ENCODE measurements at regions not wholly inside any gene's neighbourhood (a gene's known extent, or its start where the extent isn't known, plus 50 kb on each side); places are given as distances from the start of the nearest gene placed in this dataset.

DNA sequence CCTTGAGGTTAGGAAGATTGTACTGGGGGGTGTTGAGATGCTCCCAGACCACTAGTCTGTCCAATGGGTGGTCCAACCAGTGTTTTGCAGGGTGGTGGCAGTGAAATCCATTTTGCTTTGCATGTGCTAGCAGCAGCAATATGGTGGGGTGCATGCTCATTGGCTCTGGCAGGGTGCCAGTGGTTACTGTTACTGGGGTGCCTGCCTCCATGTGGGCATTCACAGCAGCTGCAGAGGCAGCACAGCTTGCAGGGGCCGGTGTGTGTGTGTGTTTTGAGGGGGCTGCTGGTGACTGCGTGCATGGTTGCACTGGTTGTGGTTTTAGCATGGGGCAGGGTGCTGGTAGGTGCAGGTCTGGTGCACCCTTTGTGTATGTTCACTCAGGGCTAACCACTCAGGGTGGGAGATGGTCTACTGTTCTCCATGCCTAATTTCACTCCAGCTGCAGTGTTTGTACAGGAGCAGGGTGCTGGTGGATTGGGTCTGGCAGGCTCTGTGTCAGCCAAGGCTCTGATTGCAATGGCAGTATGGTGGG lies 265.4 kb downstream of the NUP35 start:
- no peaks in the 10 kb centered on the region for H3K4me1 ChIP-seq (ENCODE audit: control insufficient read depth, low read depth, low read length)
- no peak overlapping the region for H3K27ac ChIP-seq (ENCODE audit: low read length)
- no peaks in the 10 kb centered on the region for H3K36me3 ChIP-seq (ENCODE audit: control insufficient read depth, low read depth, low read length)
- H3K4me3 ChIP-seq (ENCODE audit: low read length), result no peak overlapping the region
- H3K27me3 ChIP-seq (ENCODE audit: control insufficient read depth, insufficient read depth, low read length), result no peaks in the 10 kb centered on the region
- H3K9ac ChIP-seq (ENCODE audit: low read length), result no peak overlapping the region
- no peaks in the 10 kb centered on the region for H3K9me3 ChIP-seq (ENCODE audit: control insufficient read depth, low read depth, low read length)

DNA sequence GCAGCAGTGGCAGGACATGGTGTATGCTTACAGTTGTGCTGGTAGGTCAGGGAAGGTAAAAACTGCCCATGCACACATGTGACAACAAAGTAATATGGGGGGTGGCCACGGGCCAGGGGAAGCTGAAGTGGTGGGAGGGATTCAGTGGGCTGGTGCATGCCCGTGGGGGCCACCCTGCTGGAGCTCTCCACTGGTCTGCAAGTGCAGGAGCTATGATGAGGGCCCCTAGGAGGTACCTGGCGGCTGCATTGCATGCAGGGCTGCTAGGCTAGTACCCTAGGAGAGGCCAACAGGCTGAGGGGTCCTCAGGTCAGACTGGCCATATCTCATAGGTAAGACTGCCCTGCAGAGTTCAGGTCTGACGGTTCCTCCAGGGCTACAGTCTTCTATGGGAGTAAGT lies 265.9 kb downstream of the NUP35 start:
- Histone ChIP-seq H3K27me3 (ENCODE audit: control insufficient read depth, insufficient read depth, low read length) (no peaks in the 10 kb centered on the region), H3K4me3 (ENCODE audit: low read length) (no peak overlapping the region), H3K9me3 (ENCODE audit: control insufficient read depth, low read depth, low read length) (no peaks in the 10 kb centered on the region), H3K9ac (ENCODE audit: low read length) (no peak overlapping the region), H3K36me3 (ENCODE audit: control insufficient read depth, low read depth, low read length) (no peaks in the 10 kb centered on the region), H3K27ac (ENCODE audit: low read length) (no peak overlapping the region), H3K4me1 (ENCODE audit: control insufficient read depth, low read depth, low read length) (no peaks in the 10 kb centered on the region)

- no peak overlapping the region for H3K27ac ChIP-seq (ENCODE audit: low read length)
- H3K27me3 ChIP-seq (ENCODE audit: control insufficient read depth, insufficient read depth, low read length), result peaks cover 11% of the 10 kb centered on the region
- no peaks in the 10 kb centered on the region for H3K36me3 ChIP-seq (ENCODE audit: control insufficient read depth, low read depth, low read length)
- H3K9me3 ChIP-seq (ENCODE audit: control insufficient read depth, low read depth, low read length), result no peaks in the 10 kb centered on the region
- H3K4me3 ChIP-seq (ENCODE audit: low read length), result no peak overlapping the region
- H3K4me1 ChIP-seq (ENCODE audit: control insufficient read depth, low read depth, low read length), result peaks cover 24% of the 10 kb centered on the region
- H3K9ac ChIP-seq (ENCODE audit: low read length), result no peak overlapping the region
Observed at GRCh38 chr2:183404392-183404791, 280.1 kb downstream of the NUP35 start.

GRCh38 chr2:183408562-183408961 lies 284.3 kb downstream of the NUP35 start:
- Histone ChIP-seq H3K4me1 (ENCODE audit: control insufficient read depth, low read depth, low read length) (peaks cover 26% of the 10 kb centered on the region), H3K27me3 (ENCODE audit: control insufficient read depth, insufficient read depth, low read length) (peaks cover 11% of the 10 kb centered on the region), H3K4me3 (ENCODE audit: low read length) (peak overlapping the region; percentile 36), H3K27ac (ENCODE audit: low read length) (no peak overlapping the region), H3K9me3 (ENCODE audit: control insufficient read depth, low read depth, low read length) (peaks cover 5% of the 10 kb centered on the region), H3K36me3 (ENCODE audit: control insufficient read depth, low read depth, low read length) (no peaks in the 10 kb centered on the region), H3K9ac (ENCODE audit: low read length) (no peak overlapping the region)

GRCh38 chr2:183409662-183410061 lies 285.4 kb downstream of the NUP35 start:
- Histone ChIP-seq H3K4me1 (ENCODE audit: control insufficient read depth, low read depth, low read length) (peaks cover 26% of the 10 kb centered on the region), H3K36me3 (ENCODE audit: control insufficient read depth, low read depth, low read length) (no peaks in the 10 kb centered on the region), H3K9ac (ENCODE audit: low read length) (no peak overlapping the region), H3K27me3 (ENCODE audit: control insufficient read depth, insufficient read depth, low read length) (peaks cover 11% of the 10 kb centered on the region), H3K9me3 (ENCODE audit: control insufficient read depth, low read depth, low read length) (peaks cover 5% of the 10 kb centered on the region), H3K27ac (ENCODE audit: low read length) (no peak overlapping the region), H3K4me3 (ENCODE audit: low read length) (peak overlapping the region; percentile 5)

- Histone ChIP-seq H3K9ac (ENCODE audit: low read length) (no peak overlapping the region), H3K36me3 (ENCODE audit: control insufficient read depth, low read depth, low read length) (no peaks in the 10 kb centered on the region), H3K27me3 (ENCODE audit: control insufficient read depth, insufficient read depth, low read length) (no peaks in the 10 kb centered on the region), H3K4me1 (ENCODE audit: control insufficient read depth, low read depth, low read length) (peaks cover 8% of the 10 kb centered on the region), H3K27ac (ENCODE audit: low read length) (no peak overlapping the region), H3K9me3 (ENCODE audit: control insufficient read depth, low read depth, low read length) (no peaks in the 10 kb centered on the region), H3K4me3 (ENCODE audit: low read length) (no peak overlapping the region)
Observed at GRCh38 chr2:183416753-183417152, 292.5 kb downstream of the NUP35 start.

- H3K4me3 ChIP-seq (ENCODE audit: low read length), result no peak overlapping the region
- no peak overlapping the region for H3K27ac ChIP-seq (ENCODE audit: low read length)
- H3K27me3 ChIP-seq (ENCODE audit: control insufficient read depth, insufficient read depth, low read length), result no peaks in the 10 kb centered on the region
- no peaks in the 10 kb centered on the region for H3K36me3 ChIP-seq (ENCODE audit: control insufficient read depth, low read depth, low read length)
- no peak overlapping the region for H3K9ac ChIP-seq (ENCODE audit: low read length)
- H3K9me3 ChIP-seq (ENCODE audit: control insufficient read depth, low read depth, low read length), result no peaks in the 10 kb centered on the region
- no peaks in the 10 kb centered on the region for H3K4me1 ChIP-seq (ENCODE audit: control insufficient read depth, low read depth, low read length)
Observed at GRCh38 chr2:183426825-183427224, 302.6 kb downstream of the NUP35 start.

DNA sequence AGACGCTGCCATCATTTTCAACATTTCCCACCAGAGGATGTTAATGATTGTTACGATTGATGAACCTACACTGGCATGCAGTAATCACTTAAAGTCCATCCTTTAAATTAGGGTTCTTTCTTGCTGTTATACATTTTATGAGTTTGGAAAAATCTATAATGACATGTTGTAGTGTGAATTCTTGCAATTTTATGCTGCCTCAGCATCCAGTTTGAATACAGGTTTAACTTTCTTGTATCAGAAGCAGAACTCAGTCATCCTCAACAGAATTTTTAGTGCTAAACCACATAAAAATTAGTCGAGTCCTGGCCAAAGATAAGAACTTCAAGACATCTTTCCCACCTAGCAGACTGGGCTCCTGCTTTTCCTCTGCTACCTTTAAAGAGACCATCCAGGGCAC lies 303.3 kb downstream of the NUP35 start:
- Histone ChIP-seq H3K4me1 (ENCODE audit: control insufficient read depth, low read depth, low read length) (no peaks in the 10 kb centered on the region), H3K27me3 (ENCODE audit: control insufficient read depth, insufficient read depth, low read length) (no peaks in the 10 kb centered on the region), H3K9ac (ENCODE audit: low read length) (no peak overlapping the region), H3K27ac (ENCODE audit: low read length) (no peak overlapping the region), H3K4me3 (ENCODE audit: low read length) (no peak overlapping the region), H3K9me3 (ENCODE audit: control insufficient read depth, low read depth, low read length) (no peaks in the 10 kb centered on the region), H3K36me3 (ENCODE audit: control insufficient read depth, low read depth, low read length) (no peaks in the 10 kb centered on the region)

DNA sequence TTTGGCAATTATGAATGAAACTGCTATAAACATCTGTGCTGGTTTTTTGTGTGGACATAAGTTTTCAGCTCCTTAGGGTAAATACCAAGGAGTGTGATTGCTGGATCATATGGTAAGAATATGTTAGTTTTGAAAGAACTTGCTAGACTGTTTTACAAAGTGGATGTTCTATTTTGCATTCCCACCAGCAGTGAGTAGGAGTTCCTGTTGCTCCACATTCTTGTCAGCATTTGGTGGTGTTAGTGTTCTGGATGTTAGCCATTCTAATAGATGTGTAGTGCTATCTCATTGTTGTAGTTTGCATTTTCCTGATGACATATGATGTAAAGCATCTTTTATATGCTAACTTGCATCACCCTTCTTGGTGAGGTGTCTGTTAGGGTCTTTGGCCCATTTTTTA lies 304.6 kb downstream of the NUP35 start:
- Histone ChIP-seq H3K27me3 (ENCODE audit: control insufficient read depth, insufficient read depth, low read length) (no peaks in the 10 kb centered on the region), H3K9me3 (ENCODE audit: control insufficient read depth, low read depth, low read length) (no peaks in the 10 kb centered on the region)

GRCh38 chr2:183438541-183438940 lies 314.3 kb downstream of the NUP35 start:
- Histone ChIP-seq H3K9me3 (ENCODE audit: control insufficient read depth, low read depth, low read length) (no peaks in the 10 kb centered on the region), H3K27ac (ENCODE audit: low read length) (no peak overlapping the region), H3K36me3 (ENCODE audit: control insufficient read depth, low read depth, low read length) (no peaks in the 10 kb centered on the region), H3K4me1 (ENCODE audit: control insufficient read depth, low read depth, low read length) (peaks cover 7% of the 10 kb centered on the region), H3K4me3 (ENCODE audit: low read length) (no peak overlapping the region), H3K27me3 (ENCODE audit: control insufficient read depth, insufficient read depth, low read length) (no peaks in the 10 kb centered on the region), H3K9ac (ENCODE audit: low read length) (no peak overlapping the region)

More for the DNA sequence above, 304.6 kb downstream of the NUP35 start:
- no peak overlapping the region for H3K4me3 ChIP-seq (ENCODE audit: low read length)
- H3K36me3 ChIP-seq (ENCODE audit: control insufficient read depth, low read depth, low read length), result no peaks in the 10 kb centered on the region
- H3K4me1 ChIP-seq (ENCODE audit: control insufficient read depth, low read depth, low read length), result no peaks in the 10 kb centered on the region
- no peak overlapping the region for H3K27ac ChIP-seq (ENCODE audit: low read length)
- no peak overlapping the region for H3K9ac ChIP-seq (ENCODE audit: low read length)

GRCh38 chr2:183455056-183455455 lies 330.8 kb downstream of the NUP35 start:
- Histone ChIP-seq H3K4me3 (ENCODE audit: low read length) (no peak overlapping the region), H3K36me3 (ENCODE audit: control insufficient read depth, low read depth, low read length) (no peaks in the 10 kb centered on the region), H3K9ac (ENCODE audit: low read length) (no peak overlapping the region), H3K27me3 (ENCODE audit: control insufficient read depth, insufficient read depth, low read length) (no peaks in the 10 kb centered on the region), H3K4me1 (ENCODE audit: control insufficient read depth, low read depth, low read length) (no peaks in the 10 kb centered on the region), H3K27ac (ENCODE audit: low read length) (no peak overlapping the region), H3K9me3 (ENCODE audit: control insufficient read depth, low read depth, low read length) (no peaks in the 10 kb centered on the region)

GRCh38 chr2:183456177-183456576 lies 331.9 kb downstream of the NUP35 start:
- Histone ChIP-seq H3K9me3 (ENCODE audit: control insufficient read depth, low read depth, low read length) (no peaks in the 10 kb centered on the region), H3K27me3 (ENCODE audit: control insufficient read depth, insufficient read depth, low read length) (no peaks in the 10 kb centered on the region), H3K4me1 (ENCODE audit: control insufficient read depth, low read depth, low read length) (no peaks in the 10 kb centered on the region), H3K27ac (ENCODE audit: low read length) (no peak overlapping the region), H3K9ac (ENCODE audit: low read length) (no peak overlapping the region), H3K4me3 (ENCODE audit: low read length) (no peak overlapping the region), H3K36me3 (ENCODE audit: control insufficient read depth, low read depth, low read length) (no peaks in the 10 kb centered on the region)

All from iPS-18a (cell line).